IMR-90 (cell line): ENCODE measurements at regions not wholly inside any gene's neighbourhood (a gene's known extent, or its start where the extent isn't known, plus 50 kb on each side); places are given as distances from the start of the nearest gene placed in this dataset.

Experiments
- ATAC-seq: fragments of 200-7000 bp; cut with Tn5 transposase; 2 replicates; pipeline ENCODE4 v1.9.1; 2020; ENCODE audit warnings: low read depth, mild to moderate bottlenecking, moderate library complexity
- BruUV-seq: library from RNA; stranded (reverse); fragments of 400-500 nt; replicated peaks from 2 replicates; lab custom pipeline; 2021; lab: Mats Ljungman, UMichigan
- CTCF ChIA-PET: fragments of 300-600 bp; formaldehyde crosslinking; extraction: SDS; loops from one replicate; lab custom pipeline; 2021; ENCODE audit warnings: antibody characterized with exemption; lab: Yijun Ruan, JAX
- POLR2A ChIA-PET: fragments of 300-600 bp; sonication (Branson Sonifier 250); formaldehyde crosslinking; loops from one replicate; lab custom pipeline; 2022; ENCODE audit warnings: antibody characterized with exemption; ENCODE audit not compliant: unreplicated experiment; lab: Charles Lee
- DNase-seq: peaks from one replicate; pipeline ENCODE4 v3.0.0; 2013
- H2AFZ ChIP-seq: replicated peaks from 2 replicates; pipeline ENCODE3; 2013; ENCODE audit warnings: low read length, mild to moderate bottlenecking; ENCODE audit not compliant: poor library complexity
- H2AK5ac ChIP-seq: 2 replicates; pipeline ENCODE4 v1.6.1; 2013; ENCODE audit warnings: low read depth, low read length, inconsistent platforms
- H2AK9ac ChIP-seq: replicated peaks from 2 replicates; pipeline ENCODE3; 2013; ENCODE audit warnings: mild to moderate bottlenecking, low read depth, low read length, moderate library complexity; ENCODE audit not compliant: poor library complexity
- H2BK120ac ChIP-seq: 2 replicates; pipeline ENCODE4 v1.6.1; 2013; ENCODE audit warnings: low read depth, low read length, inconsistent platforms
- H2BK15ac ChIP-seq: 3 replicates; pipeline ENCODE4 v1.6.1; 2013; ENCODE audit warnings: low read depth, low read length, inconsistent platforms
- H2BK20ac ChIP-seq: 2 replicates; pipeline ENCODE4 v1.6.1; 2013; ENCODE audit warnings: low read depth, mild to moderate bottlenecking, inconsistent platforms, low read length, moderate library complexity
- H2BK5ac ChIP-seq: 2 replicates; pipeline ENCODE4 v1.6.1; 2013; ENCODE audit warnings: mild to moderate bottlenecking, low read depth, low read length, inconsistent platforms; ENCODE audit not compliant: poor library complexity, severe bottlenecking
- H3K14ac ChIP-seq: replicated peaks from 2 replicates; pipeline ENCODE4 v1.6.1; 2013; ENCODE audit warnings: low read depth, low read length, inconsistent platforms
- H3K18ac ChIP-seq: 2 replicates; pipeline ENCODE4 v1.6.1; 2013; ENCODE audit warnings: low read depth, low read length, control low read depth
- H3K23ac ChIP-seq: 2 replicates; pipeline ENCODE4 v1.6.1; 2013; ENCODE audit warnings: low read depth, low read length, inconsistent platforms
- H3K27ac ChIP-seq: 2 replicates; pipeline ENCODE4 v1.5.1; 2013; ENCODE audit warnings: mild to moderate bottlenecking, control low read depth, low read length; ENCODE audit not compliant: insufficient read depth
- H3K27me3 ChIP-seq: 2 replicates; pipeline ENCODE4 v1.6.1; 2013; ENCODE audit warnings: low read length; ENCODE audit not compliant: control insufficient read depth, insufficient read depth
- H3K36me3 ChIP-seq: 2 replicates; pipeline ENCODE4 v1.6.1; 2013; ENCODE audit warnings: low read length, mixed read lengths; ENCODE audit not compliant: control insufficient read depth, insufficient read depth
- H3K4ac ChIP-seq: 2 replicates; pipeline ENCODE4 v1.6.1; 2013; ENCODE audit warnings: low read depth, low read length, inconsistent platforms
- H3K4me1 ChIP-seq: 2 replicates; pipeline ENCODE4 v1.6.1; 2013; ENCODE audit warnings: low read length, mixed read lengths; ENCODE audit not compliant: control insufficient read depth, insufficient read depth
- H3K4me2 ChIP-seq: 2 replicates; pipeline ENCODE4 v1.6.1; 2013; ENCODE audit warnings: low read depth, mild to moderate bottlenecking, control low read depth, low read length, moderate library complexity
- H3K4me3 ChIP-seq: 2 replicates; pipeline ENCODE4 v1.5.1; 2013; ENCODE audit warnings: low read depth, mild to moderate bottlenecking, control low read depth, low read length, moderate library complexity; ENCODE audit not compliant: insufficient read depth
- H3K56ac ChIP-seq: 2 replicates; pipeline ENCODE4 v1.6.1; 2013; ENCODE audit warnings: low read length, inconsistent platforms; ENCODE audit not compliant: insufficient read depth; ENCODE audit errors: extremely low read depth
- H3K79me1 ChIP-seq, 2 experiments: 2 replicates each; pipeline ENCODE4 v1.6.1; 2013; ENCODE audit warnings: low read length in 2 of 2, inconsistent platforms in 1 of 2, low read depth in 1 of 2
- H3K9ac ChIP-seq: 2 replicates; pipeline ENCODE4 v1.6.1; 2013; ENCODE audit warnings: low read depth, low read length, control low read depth
- H3K9me1 ChIP-seq: 2 replicates; pipeline ENCODE4 v1.6.1; 2013; ENCODE audit warnings: low read length, inconsistent platforms; ENCODE audit not compliant: insufficient read depth
- H3K9me3 ChIP-seq: 2 replicates; pipeline ENCODE4 v1.6.1; 2013; ENCODE audit warnings: low read length; ENCODE audit not compliant: control insufficient read depth, insufficient read depth
- H4K20me1 ChIP-seq: 2 replicates; pipeline ENCODE4 v1.6.1; 2013; ENCODE audit warnings: low read length, inconsistent platforms; ENCODE audit not compliant: insufficient read depth
- H4K5ac ChIP-seq: 2 replicates; pipeline ENCODE4 v1.6.1; 2013; ENCODE audit warnings: mild to moderate bottlenecking, low read depth, low read length, control low read depth
- H4K8ac ChIP-seq, 2 experiments: 2 replicates each; pipeline ENCODE4 v1.6.1; 2013; ENCODE audit warnings: low read depth in 2 of 2, low read length in 2 of 2, control low read depth in 1 of 2, inconsistent platforms in 1 of 2
- H4K91ac ChIP-seq: 2 replicates; pipeline ENCODE4 v1.6.1; 2013; ENCODE audit warnings: low read depth, low read length, inconsistent platforms; ENCODE audit not compliant: insufficient read depth
- CEBPB ChIP-seq: IDR thresholded peaks from 2 replicates; pipeline ENCODE4 v1.6.1; 2012; ENCODE audit warnings: low read depth, low read length, improper control_type of control experiment
- CHD1 ChIP-seq: IDR thresholded peaks from 2 replicates; pipeline ENCODE4 v1.6.1; 2012; ENCODE audit warnings: low read depth, low read length, improper control_type of control experiment
- ELK1 ChIP-seq: fragments of 150-350 bp; IDR thresholded peaks from 2 replicates; pipeline ENCODE4 v1.6.1; 2016; ENCODE audit warnings: low read depth, mild to moderate bottlenecking, low read length, moderate library complexity, borderline replicate concordance
- MAFK ChIP-seq: IDR thresholded peaks from 2 replicates; pipeline ENCODE4 v1.6.1; 2012; ENCODE audit warnings: low read depth, low read length, improper control_type of control experiment
- MAZ ChIP-seq: IDR thresholded peaks from 2 replicates; pipeline ENCODE4 v1.6.1; 2012; ENCODE audit warnings: low read depth, mild to moderate bottlenecking, low read length, improper control_type of control experiment, moderate library complexity, borderline replicate concordance
- MXI1 ChIP-seq: IDR thresholded peaks from 2 replicates; pipeline ENCODE4 v1.6.1; 2012; ENCODE audit warnings: low read depth, mild to moderate bottlenecking, low read length, moderate library complexity, borderline replicate concordance
- POLR2A ChIP-seq: IDR thresholded peaks from 2 replicates; pipeline ENCODE4 v1.6.1; 2012; ENCODE audit warnings: mild to moderate bottlenecking, low read depth, low read length
- RAD21 ChIP-seq: IDR thresholded peaks from 2 replicates; pipeline ENCODE4 v1.6.1; 2012; ENCODE audit warnings: low read length, improper control_type of control experiment
- RCOR1 ChIP-seq: IDR thresholded peaks from 2 replicates; pipeline ENCODE4 v1.6.1; 2012; ENCODE audit warnings: mild to moderate bottlenecking, low read length, improper control_type of control experiment; ENCODE audit not compliant: insufficient replicate concordance
- RFX5 ChIP-seq: IDR thresholded peaks from 2 replicates; pipeline ENCODE4 v1.8.0; 2012; ENCODE audit warnings: low read depth, mild to moderate bottlenecking, low read length, moderate library complexity
- USF2 ChIP-seq: fragments of 150-350 bp; IDR thresholded peaks from 2 replicates; pipeline ENCODE4 v1.6.1; 2017; ENCODE audit warnings: mild to moderate bottlenecking, antibody characterized with exemption, low read length, low read depth
- WGBS, 2 experiments: methylation state at CpG; one replicate each; pipeline versions ENCODE4 v1.1.5 to v1.1.7; 2013; ENCODE audit warnings: missing lambda C conversion rate in 2 of 2; ENCODE audit not compliant: insufficient read length in 1 of 2; ENCODE audit errors: extremely low coverage in 2 of 2; 5-methylcytosine and 5-hydroxymethylcytosine counted together
- dilution Hi-C: fragments of 300-500 bp; cut with HindIII; formaldehyde crosslinking; loops from one replicate; pipeline ENCODE4 v1.14.3; 2018; ENCODE audit warnings: low sequenced_read_pairs; ENCODE audit not compliant: unreplicated experiment
- in situ Hi-C: fragments of 300-500 bp; cut with MboI; formaldehyde crosslinking; loops from 3 replicates; pipeline ENCODE4 v1.14.3; 2019; ENCODE audit warnings: low sequenced_read_pairs, inconsistent platforms, mixed read lengths
- intact Hi-C: fragments of 100-400 bp; cut with micrococcal nuclease; formaldehyde crosslinking; loops from 2 replicates; pipeline ENCODE4 v1.10.0; 2022

GRCh38 chr6:74504941-74505340 is 700.9 kb downstream of the COL12A1 start:
- H4K5ac ChIP-seq: no peak overlapping the region
- TF ChIP-seq CHD1 (no peak), RFX5 (no peak), ELK1 (no peak), CEBPB (no peak), RCOR1 (no peak), USF2 (no peak), MAFK (no peak), POLR2A (no peak), MXI1 (no peak), MAZ (no peak), RAD21 (no peak)
- no peak overlapping the region for H2AFZ ChIP-seq
- H4K20me1 ChIP-seq: no peaks in the 10 kb centered on the region
- H3K4ac ChIP-seq: no peak overlapping the region
- no peak overlapping the region for H3K14ac ChIP-seq
- no peak overlapping the region for H3K56ac ChIP-seq
- no peak overlapping the region for H2AK9ac ChIP-seq
- no peak overlapping the region for H2BK20ac ChIP-seq
- H3K9me3 ChIP-seq: peaks cover 16% of the 10 kb centered on the region
- dilution Hi-C loops (no loop called here), intact Hi-C loops (no loop called here), in situ Hi-C loops (no loop called here)
- no peaks in the 10 kb centered on the region for H3K27me3 ChIP-seq
- POLR2A ChIA-PET: no interaction called here
- no peak overlapping the region for H3K18ac ChIP-seq
- no peaks in the 10 kb centered on the region for H3K4me1 ChIP-seq
- H2BK120ac ChIP-seq: no peak overlapping the region
- DNase-seq (no peak), ATAC-seq (no peak)
- no CpG with 5 or more reads among the region's 3 CpGs for WGBS, 2 experiments
- no peak overlapping the region for H2BK5ac ChIP-seq
- CTCF ChIA-PET: no interaction called here
- H3K4me3 ChIP-seq: no peak overlapping the region
- no peaks in the 10 kb centered on the region for H3K9me1 ChIP-seq
- BruUV-seq: no TSS peak
- no peak overlapping the region for H2AK5ac ChIP-seq
- no peak overlapping the region for H4K91ac ChIP-seq
- H3K27ac ChIP-seq: no peak overlapping the region
- H3K79me1 ChIP-seq: no peaks in the 10 kb centered on the region
- no peak overlapping the region for H4K8ac ChIP-seq
- H2BK15ac ChIP-seq: no peak overlapping the region
- no peak overlapping the region for H3K9ac ChIP-seq
- H3K4me2 ChIP-seq: no peak overlapping the region
- no peaks in the 10 kb centered on the region for H3K36me3 ChIP-seq
- no peak overlapping the region for H3K23ac ChIP-seq
